Fibroblast of skin of left biceps (primary cell): ENCODE measurements at regions not wholly inside any gene's neighbourhood (a gene's known extent, or its start where the extent isn't known, plus 50 kb on each side); places are given as distances from the start of the nearest gene placed in this dataset.

Source experiments
- DNase-seq, 2 experiments: peaks; one replicate each; pipeline ENCODE4 v3.0.0-alpha.2; 2013; ENCODE audit warnings: low read depth in 2 of 2

- no peak for DNase-seq
Measured at GRCh38 chr3:69535613-69536012, 149.7 kb upstream of the FRMD4B start.

DNA sequence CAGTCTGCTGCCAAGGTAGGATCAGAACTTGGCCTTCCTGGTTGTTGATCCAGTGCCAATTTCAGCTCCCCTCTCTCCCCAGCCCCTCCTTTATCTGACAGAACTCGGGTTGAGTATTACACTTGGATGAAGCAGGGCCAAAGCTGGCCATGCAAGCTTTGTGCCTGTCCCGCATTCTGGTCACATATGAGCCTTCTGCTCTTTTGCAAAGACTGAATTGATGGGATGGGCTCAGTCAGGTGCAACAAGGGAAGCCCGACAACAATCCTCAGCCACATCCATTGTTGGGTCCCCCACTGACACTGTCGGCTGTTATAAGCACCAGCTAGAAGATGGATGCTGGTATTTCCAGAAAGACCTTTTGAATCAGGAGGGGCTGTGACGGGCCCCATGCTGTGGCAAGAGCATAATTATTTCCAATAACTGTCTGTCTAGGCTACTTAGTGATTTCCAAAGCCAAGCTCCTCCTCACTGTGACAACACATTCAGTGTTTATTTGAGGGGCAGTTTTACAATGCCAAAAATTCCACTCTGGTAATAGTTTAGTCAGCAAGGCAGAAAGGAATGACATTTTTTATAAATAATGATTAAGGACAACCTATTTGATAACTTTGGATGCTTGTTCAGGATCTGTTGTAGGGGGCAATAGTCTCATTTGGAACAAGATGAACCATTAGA lies 146.8 kb upstream of the FRMD4B start:
- no peak for DNase-seq

GRCh38 chr3:69531576-69532546 lies 146.0 kb upstream of the FRMD4B start:
- no peak for DNase-seq

GRCh38 chr3:69530554-69530953 lies 144.7 kb upstream of the FRMD4B start:
- DNase-seq: no peak

GRCh38 chr3:69527498-69527897 lies 141.6 kb upstream of the FRMD4B start:
- no peak for DNase-seq

DNA sequence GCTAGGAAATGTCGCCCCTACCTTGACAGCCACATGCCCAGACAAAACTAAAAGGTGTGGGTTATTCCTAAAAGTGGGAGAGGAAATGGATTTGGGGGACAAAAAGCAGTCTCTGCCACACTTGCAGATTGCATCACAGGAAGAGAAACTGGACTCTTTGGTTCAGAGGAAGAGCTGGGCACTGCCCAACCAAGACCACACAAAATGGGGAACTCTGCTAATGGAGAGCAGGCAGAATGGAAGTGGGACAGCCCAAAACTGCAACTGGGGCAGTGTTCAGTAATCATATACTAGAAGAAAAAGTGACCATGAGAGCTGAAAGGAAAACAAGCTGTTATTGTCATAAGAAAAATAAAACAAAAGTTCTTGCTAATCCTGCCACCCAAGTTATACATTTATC lies 138.9 kb upstream of the FRMD4B start:
- DNase-seq: no peak

GRCh38 chr3:69521286-69521685 lies 135.4 kb upstream of the FRMD4B start:
- DNase-seq: no peak

GRCh38 chr3:69511361-69511760 lies 125.5 kb upstream of the FRMD4B start:
- DNase-seq: no peak

- no peak for DNase-seq
Measured at GRCh38 chr3:69510481-69511030, 124.7 kb upstream of the FRMD4B start.

GRCh38 chr3:69509288-69509687 lies 123.4 kb upstream of the FRMD4B start:
- DNase-seq: no peak

- no peak for DNase-seq
Measured at GRCh38 chr3:69505770-69506407, 120.0 kb upstream of the FRMD4B start.

- DNase-seq: peak; percentile 19 to 21
Measured at GRCh38 chr3:69504232-69504631, 118.3 kb upstream of the FRMD4B start.

DNA sequence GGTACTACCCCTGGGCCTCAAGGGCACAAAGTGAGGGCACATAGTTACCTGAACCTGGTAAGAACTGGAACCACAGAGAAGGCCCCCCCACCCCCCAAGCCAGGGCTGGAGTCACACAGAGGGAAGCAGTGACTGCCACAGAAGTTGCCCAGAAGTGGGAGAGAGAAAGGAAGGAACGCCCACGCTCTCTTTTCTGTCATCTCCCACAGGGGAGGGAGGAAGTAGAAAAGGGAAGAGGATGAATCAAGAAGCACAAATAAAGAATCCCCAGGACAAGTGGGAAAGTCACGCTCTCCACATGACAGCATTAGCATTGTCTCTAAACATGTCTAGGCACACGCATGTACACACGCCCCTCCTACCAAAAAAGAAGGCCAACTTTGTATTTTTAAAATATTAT lies 114.7 kb upstream of the FRMD4B start:
- no peak for DNase-seq

DNA sequence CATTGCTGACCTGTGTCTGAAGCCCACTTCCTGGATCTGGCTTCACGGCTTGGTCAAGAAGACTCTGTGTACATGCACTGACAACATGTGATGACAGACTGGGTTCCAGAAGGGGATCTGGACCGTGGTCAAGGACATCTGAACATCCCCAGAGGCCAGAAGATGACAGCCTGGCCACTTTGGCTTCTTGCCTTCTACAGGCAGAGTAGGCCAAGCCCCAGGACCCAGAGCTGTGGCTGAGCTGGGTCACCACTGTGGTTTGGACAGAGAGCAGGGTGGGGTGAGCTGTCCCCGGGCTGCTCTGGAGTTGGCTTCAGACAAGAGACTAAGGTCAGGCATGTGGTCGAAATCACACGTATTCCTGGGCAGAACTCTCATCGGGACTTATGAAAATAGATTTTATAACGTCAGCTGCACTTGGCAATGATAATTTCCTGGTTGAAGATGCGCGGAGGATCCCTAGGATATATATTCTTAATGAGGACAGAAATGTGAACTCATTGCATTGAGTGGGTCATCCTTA lies 114.1 kb upstream of the FRMD4B start:
- DNase-seq: no peak

GRCh38 chr3:69499422-69499821 lies 113.5 kb upstream of the FRMD4B start:
- DNase-seq: no peak

GRCh38 chr3:69496856-69497255 lies 111.0 kb upstream of the FRMD4B start:
- DNase-seq: no peak

DNA sequence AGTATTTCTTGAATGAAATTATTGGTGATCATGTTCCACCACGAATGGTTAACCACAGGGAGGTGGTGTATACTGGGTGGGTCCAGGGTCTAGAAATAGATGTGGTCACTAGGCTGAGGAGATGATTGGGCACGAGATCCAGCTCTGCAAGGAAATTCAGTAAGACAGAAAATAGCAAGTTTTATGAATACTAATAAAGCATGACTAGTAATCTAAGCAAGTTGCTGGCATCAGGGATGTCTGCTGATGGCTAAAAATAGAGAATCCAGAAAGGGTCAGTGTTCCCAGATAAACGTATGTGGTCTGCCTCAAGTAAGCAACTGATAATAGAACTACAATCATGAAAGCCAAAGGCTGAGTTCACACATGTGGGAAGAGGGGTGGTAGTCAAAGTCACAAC lies 108.3 kb upstream of the FRMD4B start:
- DNase-seq: no peak

DNA sequence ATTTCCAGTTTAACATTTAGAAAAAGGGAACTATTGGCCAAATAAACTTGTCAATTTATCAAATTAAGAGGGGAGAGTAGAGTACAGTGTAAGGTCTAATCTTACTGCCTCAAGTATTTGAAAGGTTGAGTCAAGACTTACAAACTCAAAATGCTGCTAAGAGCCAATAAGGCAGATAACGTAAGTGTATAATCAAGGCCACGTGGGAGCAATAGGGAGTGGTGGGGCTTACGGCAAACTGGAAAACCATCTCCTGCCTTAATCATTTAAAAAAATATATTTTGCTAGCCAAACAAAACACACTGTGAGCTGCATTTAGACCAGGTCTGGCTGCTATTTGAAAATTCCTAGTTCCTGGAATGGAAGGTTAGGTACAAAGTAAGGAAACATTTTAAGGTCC lies 107.3 kb upstream of the FRMD4B start:
- no peak for DNase-seq

GRCh38 chr3:69491975-69492374 lies 106.1 kb upstream of the FRMD4B start:
- no peak for DNase-seq

GRCh38 chr3:69490971-69491370 lies 105.1 kb upstream of the FRMD4B start:
- no peak for DNase-seq

DNA sequence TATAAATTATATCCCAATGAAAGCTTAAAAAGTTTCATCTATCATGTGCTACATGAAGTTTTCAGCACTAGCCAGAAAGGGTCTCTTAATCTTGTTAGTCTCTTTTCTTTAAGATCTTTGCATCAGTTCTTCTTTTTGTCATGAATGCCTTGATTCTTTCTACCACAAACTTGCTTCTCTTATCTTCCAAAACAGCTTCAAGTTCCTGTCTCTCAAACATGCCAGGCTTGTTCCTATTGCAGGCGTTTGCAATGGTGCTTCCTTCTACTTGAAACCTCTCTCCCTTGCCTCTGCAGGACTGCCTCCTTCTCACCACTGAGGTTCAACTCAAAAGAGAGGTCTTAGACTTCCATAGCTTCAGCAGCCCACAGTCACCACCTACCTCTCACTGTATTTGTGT lies 104.3 kb upstream of the FRMD4B start:
- DNase-seq: no peak

DNA sequence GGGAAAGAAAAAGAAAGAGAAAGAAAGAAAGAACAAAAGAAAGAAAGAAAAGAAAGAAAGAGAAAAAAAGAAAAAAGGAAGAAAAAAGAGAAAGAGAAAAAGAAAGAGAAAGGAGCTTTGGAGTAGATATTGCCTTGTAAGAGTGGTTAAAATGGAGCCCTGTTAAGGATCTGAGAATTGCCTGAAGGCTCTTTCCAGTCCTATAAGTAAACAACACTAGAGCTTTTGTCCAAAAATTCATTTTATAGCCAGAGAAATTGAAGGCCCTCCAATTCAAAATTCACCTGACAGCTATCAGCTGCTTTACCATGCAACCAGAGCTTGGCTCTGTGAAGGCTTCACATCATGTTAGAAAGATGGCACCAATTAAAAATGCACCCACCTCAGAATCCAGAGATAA lies 102.1 kb upstream of the FRMD4B start:
- no peak for DNase-seq
